H9 (cell line): ENCODE measurements at regions not wholly inside any gene's neighbourhood (a gene's known extent, or its start where the extent isn't known, plus 50 kb on each side); places are given as distances from the start of the nearest gene placed in this dataset.

Experiments used
- DNase-seq: peaks from one replicate; pipeline ENCODE4 v3.0.0-alpha.2; 2017
- H2AFZ ChIP-seq: one replicate; pipeline ENCODE4 v1.6.1; 2013; ENCODE audit warnings: mild to moderate bottlenecking, low read length, control low read depth, moderate library complexity
- H2AK5ac ChIP-seq: 2 replicates; pipeline ENCODE4 v1.6.1; 2013; ENCODE audit warnings: low read length, control low read depth, mixed read lengths; ENCODE audit not compliant: insufficient read length
- H2BK120ac ChIP-seq: one replicate; pipeline ENCODE4 v1.6.1; 2013; ENCODE audit warnings: low read depth, mild to moderate bottlenecking, low read length, control low read depth, inconsistent platforms; ENCODE audit not compliant: poor library complexity, severe bottlenecking
- H2BK12ac ChIP-seq: 2 replicates; pipeline ENCODE4 v1.6.1; 2013; ENCODE audit warnings: low read length, control low read depth, mixed read lengths, low read depth; ENCODE audit not compliant: insufficient read length
- H2BK15ac ChIP-seq: 2 replicates; pipeline ENCODE4 v1.6.1; 2013; ENCODE audit warnings: low read depth, low read length, control low read depth
- H2BK20ac ChIP-seq: one replicate; pipeline ENCODE4 v1.6.1; 2013; ENCODE audit warnings: low read depth, mild to moderate bottlenecking, low read length, control low read depth, inconsistent platforms; ENCODE audit not compliant: poor library complexity, severe bottlenecking
- H2BK5ac ChIP-seq: 2 replicates; pipeline ENCODE4 v1.6.1; 2013; ENCODE audit warnings: low read length, control low read depth, mixed read lengths; ENCODE audit not compliant: insufficient read length
- H3K14ac ChIP-seq: 2 replicates; pipeline ENCODE4 v1.6.1; 2013; ENCODE audit warnings: low read length, control low read depth; ENCODE audit not compliant: insufficient read depth
- H3K18ac ChIP-seq: 2 replicates; pipeline ENCODE4 v1.6.1; 2013; ENCODE audit warnings: low read depth, mild to moderate bottlenecking, mixed read lengths, low read length, control low read depth; ENCODE audit not compliant: insufficient read length
- H3K23ac ChIP-seq: 2 replicates; pipeline ENCODE4 v1.6.1; 2013; ENCODE audit warnings: low read length, control low read depth, mixed read lengths, low read depth; ENCODE audit not compliant: insufficient read length
- H3K23me2 ChIP-seq: 2 replicates; pipeline ENCODE4 v1.6.1; 2013; ENCODE audit warnings: low read depth, mild to moderate bottlenecking, mixed read lengths, low read length, control low read depth; ENCODE audit not compliant: insufficient read length, poor library complexity, severe bottlenecking
- H3K27ac ChIP-seq: 2 replicates; pipeline ENCODE4 v1.5.1; 2013; ENCODE audit warnings: low read length, control low read depth, mixed read lengths, low read depth; ENCODE audit not compliant: insufficient read length
- H3K27me3 ChIP-seq: 2 replicates; pipeline ENCODE4 v1.6.1; 2013; ENCODE audit warnings: low read length, control low read depth, inconsistent platforms; ENCODE audit not compliant: insufficient read depth
- H3K4ac ChIP-seq: 2 replicates; pipeline ENCODE4 v1.6.1; 2013; ENCODE audit warnings: low read depth, mild to moderate bottlenecking, control low read depth, inconsistent platforms, low read length, moderate library complexity
- H3K4me1 ChIP-seq: 2 replicates; pipeline ENCODE4 v1.6.1; 2013; ENCODE audit warnings: low read length, control low read depth, inconsistent platforms; ENCODE audit not compliant: insufficient read depth
- H3K4me2 ChIP-seq: 2 replicates; pipeline ENCODE4 v1.6.1; 2013; ENCODE audit warnings: low read length, control low read depth, mixed read lengths; ENCODE audit not compliant: insufficient read length, insufficient read depth
- H3K56ac ChIP-seq: 2 replicates; pipeline ENCODE4 v1.6.1; 2013; ENCODE audit warnings: low read depth, mild to moderate bottlenecking, mixed read lengths, low read length, control low read depth; ENCODE audit not compliant: insufficient read length
- H3K79me1 ChIP-seq: 2 replicates; pipeline ENCODE4 v1.6.1; 2013; ENCODE audit warnings: low read depth, mild to moderate bottlenecking, moderate library complexity, low read length, control low read depth, inconsistent platforms; ENCODE audit not compliant: insufficient read depth, poor library complexity, severe bottlenecking
- H3K79me2 ChIP-seq: 2 replicates; pipeline ENCODE4 v1.6.1; 2013; ENCODE audit warnings: low read length, control low read depth, inconsistent platforms; ENCODE audit not compliant: insufficient read depth
- H3K9ac ChIP-seq: 2 replicates; pipeline ENCODE4 v1.6.1; 2013; ENCODE audit warnings: low read length, control low read depth, mixed read lengths; ENCODE audit not compliant: insufficient read length; ENCODE audit errors: extremely low read depth
- H3K9me3 ChIP-seq: one replicate; pipeline ENCODE4 v1.6.1; 2013; ENCODE audit warnings: low read depth, low read length, inconsistent platforms; ENCODE audit not compliant: control insufficient read depth
- H3T11ph ChIP-seq: one replicate; pipeline ENCODE4 v1.6.1; 2013; ENCODE audit warnings: mild to moderate bottlenecking, low read length, control low read depth, inconsistent platforms
- H4K20me1 ChIP-seq: one replicate; pipeline ENCODE4 v1.6.1; 2013; ENCODE audit not compliant: control insufficient read depth, insufficient read length, insufficient read depth
- H4K5ac ChIP-seq: 2 replicates; pipeline ENCODE4 v1.6.1; 2013; ENCODE audit warnings: low read depth, mild to moderate bottlenecking, mixed read lengths, low read length, control low read depth; ENCODE audit not compliant: insufficient read length
- H4K8ac ChIP-seq: replicated peaks from 2 replicates; pipeline ENCODE4 v1.6.1; 2013; ENCODE audit warnings: low read length, control low read depth, mixed read lengths, low read depth; ENCODE audit not compliant: insufficient read length
- H4K91ac ChIP-seq: 2 replicates; pipeline ENCODE4 v1.6.1; 2013; ENCODE audit warnings: low read depth, mild to moderate bottlenecking, moderate library complexity, mixed read lengths, low read length, control low read depth; ENCODE audit not compliant: insufficient read length
- H3K27ac Mint-ChIP-seq, 3 experiments: 2 replicates in 2 of 3; 3 replicates in 1 of 3; pipeline ENCODE4 v1.8.0; 2020 to 2021; ENCODE audit warnings: mixed read lengths in 3 of 3, mild to moderate bottlenecking in 1 of 3, moderate library complexity in 1 of 3
- H3K27me3 Mint-ChIP-seq: 2 replicates; pipeline ENCODE4 v1.8.0; 2021; ENCODE audit warnings: low read depth, mild to moderate bottlenecking, moderate library complexity, mixed read lengths
- H3K36me3 Mint-ChIP-seq, 3 experiments: 2 replicates in 2 of 3; 3 replicates in 1 of 3; pipeline ENCODE4 v1.8.0; 2020 to 2021; ENCODE audit warnings: low read depth in 3 of 3, mixed read lengths in 3 of 3; ENCODE audit not compliant: insufficient read depth in 1 of 3
- H3K4me1 Mint-ChIP-seq, 2 experiments: 2 replicates each; pipeline ENCODE4 v1.8.0; 2020; ENCODE audit warnings: mixed read lengths in 2 of 2
- H3K4me3 Mint-ChIP-seq, 2 experiments: 2 replicates in 1 of 2; 3 replicates in 1 of 2; pipeline ENCODE4 v1.8.0; 2020 to 2021; ENCODE audit warnings: mild to moderate bottlenecking in 2 of 2, mixed read lengths in 2 of 2, moderate library complexity in 1 of 2
- H3K9me3 Mint-ChIP-seq, 2 experiments: 2 replicates in 1 of 2; 3 replicates in 1 of 2; pipeline ENCODE4 v1.8.0; 2020; ENCODE audit warnings: mild to moderate bottlenecking in 2 of 2, mixed read lengths in 2 of 2, moderate library complexity in 1 of 2
- WGBS: extraction: QIAGEN DNeasy Blood & Tissue Kit; methylation state at CpG from one replicate; pipeline ENCODE4 v1.1.7; 2013; ENCODE audit warnings: missing lambda C conversion rate, low lambda C conversion rate, mixed read lengths; ENCODE audit not compliant: insufficient read length; ENCODE audit errors: extremely low coverage; 5-methylcytosine and 5-hydroxymethylcytosine counted together
- TF ChIP-seq, protein P1 (sequence below): fragments of 200-600 bp; sonication (generic); conservative IDR thresholded peaks from 3 replicates; pipeline ENCODE4 v1.8.0; 2021; ENCODE audit warnings: antibody characterized with exemption, mild to moderate bottlenecking

DNA sequence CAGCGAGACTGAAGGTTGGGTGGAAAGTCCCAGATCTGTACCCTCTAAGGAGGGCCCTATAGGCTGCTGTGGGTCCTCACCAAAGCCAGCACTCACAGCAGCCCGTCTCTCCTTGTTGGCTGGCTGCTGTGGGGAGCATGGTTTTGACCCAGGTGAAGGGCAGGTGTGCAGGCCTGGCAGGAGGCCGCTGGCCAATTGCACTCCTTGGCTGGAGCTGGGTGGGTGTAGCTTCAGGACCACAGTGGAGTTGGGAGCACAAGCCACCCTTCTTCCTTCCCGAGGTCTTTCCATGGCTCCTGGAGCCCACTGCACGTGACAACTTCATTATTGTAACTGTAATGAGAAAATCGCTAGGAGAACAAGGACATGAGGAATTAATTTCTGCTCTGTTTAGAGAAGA is 287.7 kb upstream of the FOXQ1 start:
- Histone ChIP-seq H3K4me1 (peaks cover 2% of the 10 kb centered on the region; the same call in 1 of the 2 replicates), H3K9me3 (no peaks in the 10 kb centered on the region), H4K8ac (no peak overlapping the region), H3K9ac (no peak overlapping the region), H2BK5ac (no peak overlapping the region), H3K4me2 (no peak overlapping the region), H3K18ac (no peak overlapping the region), H2BK120ac (no peak overlapping the region), H3K79me2 (no peaks in the 10 kb centered on the region), H3K56ac (no peak overlapping the region), H4K20me1 (no peaks in the 10 kb centered on the region), H2BK15ac (no peak overlapping the region), H3K23me2 (no peaks in the 10 kb centered on the region), H3K14ac (no peak overlapping the region), H2BK12ac (no peak overlapping the region), H2AK5ac (no peak overlapping the region), H3K79me1 (no peaks in the 10 kb centered on the region), H4K91ac (no peak overlapping the region), H2AFZ (no peak overlapping the region), H3K23ac (no peak overlapping the region), H3K27ac (no peak overlapping the region), H3K27me3 (no peaks in the 10 kb centered on the region), H2BK20ac (no peak overlapping the region), H3T11ph (no peak overlapping the region), H4K5ac (no peak overlapping the region), H3K4ac (no peak overlapping the region)
- Mint-ChIP-seq H3K27me3 (peaks cover 37% of the 10 kb centered on the region), H3K27ac (no peak overlapping the region), H3K36me3 (peaks cover 0 to 4% (median 4%) of the 10 kb centered on the region in 3 experiments; a peak in 4 of 7 replicates), H3K4me3 (no peak overlapping the region), H3K9me3 (peaks cover 5 to 17% of the 10 kb centered on the region in 2 experiments; a peak in 4 of 5 replicates), H3K4me1 (peaks cover 21 to 33% of the 10 kb centered on the region in 2 experiments)
- TF ChIP-seq, protein P1, sequence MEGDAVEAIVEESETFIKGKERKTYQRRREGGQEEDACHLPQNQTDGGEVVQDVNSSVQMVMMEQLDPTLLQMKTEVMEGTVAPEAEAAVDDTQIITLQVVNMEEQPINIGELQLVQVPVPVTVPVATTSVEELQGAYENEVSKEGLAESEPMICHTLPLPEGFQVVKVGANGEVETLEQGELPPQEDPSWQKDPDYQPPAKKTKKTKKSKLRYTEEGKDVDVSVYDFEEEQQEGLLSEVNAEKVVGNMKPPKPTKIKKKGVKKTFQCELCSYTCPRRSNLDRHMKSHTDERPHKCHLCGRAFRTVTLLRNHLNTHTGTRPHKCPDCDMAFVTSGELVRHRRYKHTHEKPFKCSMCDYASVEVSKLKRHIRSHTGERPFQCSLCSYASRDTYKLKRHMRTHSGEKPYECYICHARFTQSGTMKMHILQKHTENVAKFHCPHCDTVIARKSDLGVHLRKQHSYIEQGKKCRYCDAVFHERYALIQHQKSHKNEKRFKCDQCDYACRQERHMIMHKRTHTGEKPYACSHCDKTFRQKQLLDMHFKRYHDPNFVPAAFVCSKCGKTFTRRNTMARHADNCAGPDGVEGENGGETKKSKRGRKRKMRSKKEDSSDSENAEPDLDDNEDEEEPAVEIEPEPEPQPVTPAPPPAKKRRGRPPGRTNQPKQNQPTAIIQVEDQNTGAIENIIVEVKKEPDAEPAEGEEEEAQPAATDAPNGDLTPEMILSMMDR: no peak
- no peak for DNase-seq
- no CpG with 5 or more reads among the region's 6 CpGs for WGBS
